8988T (cell line): ENCODE measurements at regions not wholly inside any gene's neighbourhood (a gene's known extent, or its start where the extent isn't known, plus 50 kb on each side); places are given as distances from the start of the nearest gene placed in this dataset.

Experiments
- DNase-seq: peaks from one replicate; pipeline ENCODE4 v3.0.0; 2011

GRCh38 chr13:106987427-106987785, 419.5 kb upstream of the ARGLU1 start:
- no peak for DNase-seq

DNA sequence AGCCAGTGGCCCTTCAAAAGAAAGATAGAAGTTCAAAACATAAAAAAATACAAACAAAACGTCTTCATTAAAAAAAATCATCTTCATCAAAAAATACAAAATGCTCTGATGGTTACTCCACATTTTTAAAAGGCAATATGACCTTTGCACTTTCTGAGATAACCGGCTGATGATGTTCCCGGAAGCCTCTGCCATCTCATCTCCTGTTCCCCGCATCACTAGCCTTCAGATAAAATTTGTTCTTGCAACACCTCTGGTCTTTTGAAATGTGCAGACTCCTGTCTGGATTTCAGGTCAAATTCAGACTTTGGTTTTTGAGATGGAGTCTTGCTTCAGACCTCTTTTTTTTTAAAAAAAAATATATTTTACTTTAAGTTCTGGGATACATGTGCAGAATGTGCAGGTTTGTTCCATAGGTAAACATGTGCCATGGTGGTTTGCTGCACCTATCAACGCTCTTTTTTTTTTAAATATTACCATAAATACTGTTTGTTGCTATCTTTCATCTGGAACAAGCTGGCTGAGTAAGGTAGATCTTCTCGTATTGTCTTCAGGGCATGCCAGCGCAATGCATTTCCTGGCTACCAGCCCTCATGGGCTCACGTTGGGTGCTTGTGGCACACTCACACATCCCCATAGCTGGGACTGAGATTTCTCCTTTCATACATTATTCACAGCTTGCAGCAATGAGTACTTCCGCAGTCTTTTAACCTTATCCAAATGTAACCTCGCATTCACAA, 418.9 kb upstream of the ARGLU1 start:
- DNase-seq = no peak

GRCh38 chr13:106986033-106986484, 418.1 kb upstream of the ARGLU1 start:
- no peak for DNase-seq

DNA sequence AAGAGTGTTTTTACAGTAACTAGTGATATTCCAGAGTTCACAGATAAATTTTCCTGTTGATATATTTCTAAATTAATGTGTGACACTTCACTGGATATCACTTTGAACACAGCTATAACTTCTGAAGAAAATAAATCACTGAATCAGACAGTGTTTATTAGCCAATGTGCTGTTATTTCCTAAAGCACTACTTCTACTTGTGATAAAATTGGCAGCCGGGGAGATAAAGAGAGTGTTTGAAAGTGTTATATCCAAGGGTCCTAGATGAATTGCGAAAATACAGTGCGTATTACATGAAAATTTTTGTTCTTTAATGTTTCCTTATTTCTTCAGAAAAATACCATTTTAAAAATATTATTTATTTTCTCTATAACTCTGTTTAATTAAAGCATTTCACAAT, 417.5 kb upstream of the ARGLU1 start:
- DNase-seq = no peak

DNA sequence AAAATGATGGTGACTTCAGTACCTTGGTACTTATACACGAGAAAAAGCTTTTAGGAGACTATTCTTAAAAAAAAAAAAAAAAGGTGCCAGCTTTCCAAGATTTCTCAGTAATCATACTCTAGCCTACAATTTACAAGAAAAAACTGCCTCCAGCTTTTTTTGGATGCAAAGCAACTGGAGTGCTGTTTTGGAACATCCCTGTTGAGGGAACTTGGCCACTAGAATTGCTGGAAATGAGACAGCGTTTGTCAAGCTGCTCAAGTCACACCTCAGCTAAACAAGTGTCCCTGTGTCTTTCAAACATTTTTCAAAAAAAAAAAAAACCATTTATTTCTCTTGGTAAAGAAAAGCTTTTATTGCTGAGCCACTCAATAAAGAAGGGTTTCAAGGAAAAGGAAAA, 413.1 kb upstream of the ARGLU1 start:
- no peak for DNase-seq

DNA sequence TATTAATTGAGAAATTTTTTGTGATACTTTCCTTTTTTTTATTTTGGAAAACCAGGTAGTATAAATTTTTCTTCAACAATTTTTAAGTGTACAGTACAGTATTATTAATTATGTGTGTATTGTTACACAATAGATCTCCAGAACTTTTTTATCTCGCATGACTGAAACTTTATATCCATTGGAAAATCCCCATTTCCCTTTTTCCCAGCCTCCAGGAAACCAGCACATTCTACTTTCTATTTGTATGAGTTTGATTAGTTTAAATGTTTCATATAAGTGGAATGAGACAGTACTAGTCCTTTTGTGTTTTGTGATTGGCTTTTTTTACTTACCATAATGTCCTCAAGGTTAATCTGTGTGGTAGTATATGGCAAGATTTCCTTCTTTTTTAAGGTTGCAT, 399.5 kb upstream of the ARGLU1 start:
- DNase-seq = no peak

- DNase-seq = no peak
Measured at GRCh38 chr13:106963151-106963550, 395.2 kb upstream of the ARGLU1 start.

GRCh38 chr13:106961651-106962050, 393.7 kb upstream of the ARGLU1 start:
- DNase-seq = no peak

DNA sequence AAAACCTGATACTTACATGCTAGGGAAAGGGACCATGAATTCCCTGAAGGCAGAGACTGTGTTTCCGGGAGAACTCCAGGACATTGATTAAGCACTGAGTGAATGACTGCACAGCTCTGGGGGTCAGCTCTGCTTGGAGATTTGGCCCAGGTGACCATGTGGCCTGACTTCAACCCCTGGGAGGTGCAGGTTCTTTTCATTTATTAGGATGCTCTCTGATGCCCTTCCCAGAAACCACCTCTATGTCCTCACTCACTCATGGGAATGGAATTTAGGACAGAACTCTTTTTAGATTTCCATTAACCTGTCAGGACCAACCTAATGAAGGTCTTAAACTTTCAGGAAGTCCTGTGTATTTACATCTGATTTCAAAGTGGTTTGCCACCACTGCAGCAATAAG, 393.3 kb upstream of the ARGLU1 start:
- no peak for DNase-seq

DNA sequence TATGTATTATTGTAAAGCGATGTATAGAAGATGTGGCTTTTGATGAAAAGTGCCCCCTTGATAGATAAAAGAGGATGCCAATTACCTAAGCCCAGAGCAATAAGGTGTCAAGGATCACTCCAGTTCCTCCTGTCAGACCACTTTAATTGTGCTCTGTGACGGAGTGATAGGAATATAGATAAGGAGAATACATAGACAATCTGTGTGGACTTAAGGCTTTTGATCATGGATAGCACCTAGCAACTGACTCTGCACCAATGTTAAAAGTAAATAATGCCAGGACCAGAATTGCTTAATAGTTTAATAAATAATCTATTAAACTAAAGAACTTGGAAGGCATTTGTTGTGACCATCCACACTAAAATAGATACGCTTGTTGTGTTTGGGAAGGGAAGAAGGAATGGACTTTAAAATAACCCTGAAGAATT, 390.7 kb upstream of the ARGLU1 start:
- no peak for DNase-seq

- DNase-seq = no peak
Measured at GRCh38 chr13:106942563-106942962, 374.6 kb upstream of the ARGLU1 start.

DNA sequence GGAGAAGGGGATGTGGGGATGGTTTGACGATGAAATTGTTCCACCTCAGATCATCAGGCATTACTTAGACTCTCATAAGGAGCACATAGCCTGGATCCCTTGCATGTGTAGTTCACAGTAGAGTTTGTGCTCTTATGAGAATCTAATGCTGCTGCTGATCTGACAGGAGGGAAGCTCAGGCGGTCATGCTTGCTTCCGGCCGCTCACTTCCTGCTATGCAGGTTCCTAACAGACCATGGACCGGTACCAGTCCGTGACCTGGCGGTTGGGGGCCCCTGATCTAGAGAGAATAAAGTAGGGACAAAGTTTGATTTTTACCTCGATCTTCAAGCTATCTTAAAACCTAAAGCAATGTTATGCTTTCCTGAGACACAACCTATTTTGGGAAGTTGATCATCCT, 373.8 kb upstream of the ARGLU1 start:
- DNase-seq = no peak

DNA sequence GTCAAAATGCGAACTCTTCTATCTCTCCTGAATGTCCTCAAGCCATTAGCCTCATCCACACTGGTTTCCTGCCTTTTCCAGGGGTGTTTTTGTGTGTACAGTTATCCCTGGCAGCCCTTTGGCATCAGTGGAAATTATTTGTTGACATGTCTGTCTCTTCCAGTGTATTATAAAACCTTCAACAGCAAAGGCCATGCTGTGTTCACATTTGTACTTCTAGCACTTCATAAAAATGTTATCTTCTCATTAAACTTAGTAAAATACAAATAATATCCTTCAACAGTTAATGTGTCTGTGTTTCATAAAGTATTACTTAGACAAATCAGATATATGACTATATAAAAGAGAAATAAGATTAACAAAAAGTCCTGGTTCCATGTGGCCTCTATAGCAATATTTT, 359.5 kb upstream of the ARGLU1 start:
- no peak for DNase-seq

- no peak for DNase-seq
Measured at GRCh38 chr13:106922384-106922783, 354.4 kb upstream of the ARGLU1 start.

GRCh38 chr13:106919638-106920037, 351.7 kb upstream of the ARGLU1 start:
- no peak for DNase-seq

DNA sequence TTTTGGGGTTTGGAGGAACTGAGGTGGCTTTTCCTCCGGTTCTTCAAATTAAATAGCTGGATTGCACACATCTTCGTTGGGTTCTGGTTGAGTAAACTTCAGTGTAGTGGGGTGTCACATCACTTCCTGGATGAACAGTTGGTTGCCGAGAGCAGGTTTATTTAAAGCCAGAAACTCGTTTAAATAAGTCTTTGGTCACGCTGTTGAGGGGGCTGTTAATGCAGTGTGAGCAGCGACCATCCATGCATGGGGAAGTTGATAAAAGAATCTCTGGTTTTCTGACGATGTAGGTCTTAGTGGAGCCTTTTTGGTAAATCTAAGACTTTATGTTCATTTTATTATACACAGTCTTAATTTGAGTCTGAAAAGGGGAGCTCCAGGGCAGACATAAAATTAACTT, 351.2 kb upstream of the ARGLU1 start:
- no peak for DNase-seq

GRCh38 chr13:106918557-106918860, 350.6 kb upstream of the ARGLU1 start:
- no peak for DNase-seq

DNA sequence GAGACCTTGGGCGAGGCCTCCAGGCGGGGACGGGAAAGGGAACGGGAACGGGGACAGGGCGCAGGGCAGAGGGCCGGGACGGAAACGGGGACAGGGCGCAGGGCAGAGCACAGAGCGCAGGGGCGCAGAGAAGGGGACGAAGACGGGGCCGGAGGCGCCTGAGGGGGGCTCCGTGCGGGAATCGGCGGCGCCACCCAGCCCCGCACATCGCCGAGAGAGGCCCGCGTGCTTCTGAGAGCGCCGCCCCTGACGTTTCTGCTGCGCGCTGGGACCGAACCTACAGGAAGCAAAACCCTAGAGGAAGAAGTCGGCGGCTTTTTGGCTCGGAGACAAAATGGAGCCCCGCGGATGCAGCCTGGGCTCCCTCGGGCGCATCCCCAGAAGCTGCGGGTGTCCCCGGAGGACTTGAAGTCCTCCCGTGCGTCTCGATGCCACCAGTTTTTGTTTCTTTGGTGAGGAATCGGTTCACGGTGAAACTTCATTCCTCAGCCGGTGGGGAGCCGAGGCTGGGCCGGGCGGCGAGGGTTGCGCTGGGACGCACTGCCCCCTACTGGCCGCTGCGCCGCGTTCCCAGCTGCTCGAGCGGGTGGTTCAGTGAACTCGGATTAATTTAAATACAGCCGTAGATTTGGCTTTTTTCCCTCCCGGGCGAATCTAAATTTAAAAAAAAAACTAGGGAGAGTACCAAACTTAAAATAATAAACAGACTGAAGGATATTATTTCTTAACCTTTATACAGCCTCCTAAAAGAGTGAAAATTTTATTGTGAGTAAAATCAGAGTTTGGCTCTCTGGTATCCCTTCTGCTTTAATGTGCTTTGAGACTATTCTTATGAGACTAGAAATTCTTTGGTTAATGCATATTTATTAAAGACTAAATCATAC, 350.0 kb upstream of the ARGLU1 start:
- peak; percentile 58 for DNase-seq

DNA sequence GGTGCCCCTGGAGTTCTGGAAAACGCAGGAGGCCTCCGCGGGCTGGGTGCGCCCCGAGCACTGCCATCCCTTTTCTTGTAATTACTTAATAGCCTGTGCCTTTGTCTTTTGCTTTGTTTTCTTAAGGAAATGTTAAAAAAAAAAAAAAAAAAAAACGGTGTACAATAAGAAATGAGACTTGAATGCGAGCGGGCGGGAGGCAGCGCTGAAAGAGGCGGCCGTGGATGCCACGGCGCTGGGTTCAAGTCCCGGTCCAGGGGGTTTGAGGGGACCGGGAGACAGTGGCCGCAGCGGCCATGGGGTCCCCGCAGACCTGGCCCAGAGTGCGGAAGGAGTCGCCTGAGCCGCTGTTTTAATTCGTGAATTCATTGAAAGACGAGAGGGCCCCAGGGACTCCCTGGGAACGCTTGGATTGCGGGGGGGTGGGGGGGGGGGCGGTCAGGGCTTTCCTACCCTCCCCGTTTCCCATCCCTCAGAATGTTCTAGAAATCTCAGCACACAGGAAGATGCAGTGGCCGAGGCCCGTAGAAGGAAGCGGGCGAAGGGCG, 349.2 kb upstream of the ARGLU1 start:
- no peak for DNase-seq

DNA sequence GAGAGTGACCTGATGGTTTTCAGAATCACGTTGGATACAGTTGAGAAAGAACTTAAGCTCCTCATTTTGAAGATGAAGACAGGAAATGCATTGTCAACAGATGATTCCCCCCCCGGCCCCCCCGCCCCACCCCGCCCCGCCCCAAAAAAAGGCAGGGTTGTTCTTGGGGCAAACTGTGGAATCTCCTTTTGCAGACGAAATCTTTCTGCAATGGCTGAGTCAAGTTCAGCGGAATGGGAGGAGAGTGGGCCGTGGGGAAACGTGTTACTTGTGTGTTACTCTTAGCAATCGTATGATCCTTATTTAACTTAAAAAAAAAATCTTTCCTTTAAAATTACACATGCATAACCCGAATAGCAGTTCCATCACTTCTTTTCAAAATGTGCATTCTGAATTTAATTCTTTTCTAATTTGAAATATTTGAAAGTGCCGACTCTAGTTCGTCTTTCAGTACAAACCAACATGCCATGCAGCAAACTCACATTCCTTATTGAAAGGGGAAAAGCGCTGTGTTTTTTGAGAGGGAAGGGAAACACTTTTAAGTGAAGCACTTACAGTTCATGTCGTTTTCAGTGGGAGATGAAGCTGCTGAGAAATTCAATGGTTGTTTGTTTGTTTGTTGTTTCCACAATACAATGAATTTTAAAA, 348.5 kb upstream of the ARGLU1 start:
- DNase-seq = no peak

DNA sequence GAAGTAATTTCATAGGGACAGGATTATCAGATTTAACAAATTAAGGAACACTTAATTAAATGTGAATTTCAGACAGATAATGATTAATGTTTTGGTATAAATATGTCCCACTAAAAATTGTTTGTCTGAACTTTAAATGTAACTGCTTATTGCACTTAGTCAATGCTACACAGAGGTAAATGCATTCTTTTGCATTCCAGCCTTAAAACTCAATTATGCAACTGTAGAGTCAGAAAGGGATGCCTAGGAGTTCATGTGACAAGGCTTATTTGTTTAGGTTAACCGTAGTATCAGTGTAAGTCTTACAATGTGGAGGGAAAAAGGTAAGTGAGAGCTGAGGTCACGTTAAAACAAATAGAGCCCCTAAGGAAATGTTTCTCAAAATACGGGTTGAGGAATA, 347.2 kb upstream of the ARGLU1 start:
- DNase-seq = no peak

DNA sequence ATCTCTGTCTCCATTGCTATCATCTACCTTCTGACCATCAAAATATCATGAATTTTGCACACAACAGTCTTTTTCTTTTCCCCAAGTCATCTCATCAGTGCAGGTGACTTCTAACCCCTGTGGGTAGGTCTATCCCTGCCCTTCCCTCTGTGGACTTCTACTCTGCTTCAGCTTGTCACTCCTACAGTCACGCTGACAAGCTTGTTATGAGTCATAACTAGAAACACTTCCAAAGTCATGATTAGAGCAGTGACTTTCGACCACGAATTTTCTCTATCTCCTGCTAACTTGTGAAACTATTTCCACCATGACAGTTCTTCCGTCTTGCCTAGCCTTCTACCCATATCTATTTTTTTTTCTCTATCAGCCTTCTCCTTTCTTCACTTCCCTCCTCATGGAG, 343.7 kb upstream of the ARGLU1 start:
- no peak for DNase-seq

DNA sequence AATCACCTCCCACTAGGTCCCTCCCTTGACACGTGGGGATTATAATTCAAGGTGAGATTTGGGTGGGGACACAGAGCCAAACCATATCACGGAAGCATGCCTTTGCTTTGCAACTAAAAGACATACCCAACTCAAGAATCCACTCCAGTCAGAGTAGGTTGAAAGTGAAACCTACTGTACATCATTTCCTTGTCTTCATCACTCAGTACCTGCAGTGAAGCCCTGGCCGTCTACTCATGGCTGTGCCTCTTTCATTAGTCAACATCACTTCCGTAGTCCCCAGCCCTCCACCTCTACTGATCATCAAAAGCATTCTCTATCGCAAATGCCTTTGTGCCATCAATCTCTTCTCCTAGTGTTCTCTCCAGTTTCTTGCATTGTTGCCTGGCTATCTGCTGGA, 343.1 kb upstream of the ARGLU1 start:
- DNase-seq = no peak
